ENCODE measurements at regions not wholly inside any gene's neighbourhood (a gene's known extent, or its start where the extent isn't known, plus 50 kb on each side); places are given as distances from the start of the nearest gene placed in this dataset.
"Not testable (repeated sequence)": the region's sequence is repeated elsewhere in the genome, so short reads cannot be mapped to it uniquely, and the experiment has no call there.

DNA sequence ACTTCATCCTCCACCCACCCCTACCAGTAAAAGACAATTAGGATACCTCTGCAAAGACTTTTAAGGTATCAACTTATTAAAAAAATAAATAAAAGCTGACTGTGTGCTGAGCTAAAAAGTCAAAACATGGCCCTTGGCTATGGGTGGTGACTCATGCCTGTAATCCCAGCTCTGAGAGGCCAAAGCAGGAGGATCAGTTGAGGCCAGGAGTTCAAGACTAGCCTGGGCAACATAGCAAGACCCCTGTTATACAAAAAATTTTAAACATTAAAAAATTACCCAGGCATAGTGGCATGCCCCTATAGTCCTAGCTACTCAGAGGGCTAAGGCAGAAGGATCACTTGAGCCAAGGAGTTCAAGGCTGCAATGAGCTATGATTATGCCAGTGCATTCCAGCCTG is 110.8 kb upstream of the FOXN2 start:
- ATAC-seq: no peak
- no peak for TF ChIP-seq BACH2 (CRISPR knock-in tag; IDR thresholded peaks at IDR 0.05; ENCODE audit: borderline replicate concordance)

DNA sequence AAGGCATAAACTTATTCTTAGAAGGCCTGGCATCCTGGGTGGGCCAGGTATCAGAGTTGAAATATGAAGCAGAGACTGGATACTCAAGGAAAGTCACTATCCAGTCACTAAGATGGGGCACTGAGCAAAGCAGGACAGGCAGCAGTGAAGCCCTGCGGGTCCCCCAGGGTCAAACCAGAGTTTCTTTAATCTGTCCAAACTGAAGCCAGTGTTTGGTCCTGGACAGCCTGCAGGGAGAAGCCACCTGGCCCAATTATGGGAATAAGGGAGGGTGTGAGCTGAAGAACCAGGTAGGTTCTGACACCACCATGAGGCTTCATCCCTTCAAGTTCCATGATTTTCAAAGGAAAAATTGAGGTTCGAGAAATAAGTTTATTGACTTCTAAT is 109.7 kb upstream of the FOXN2 start:
- ATAC-seq: no peak
- TF ChIP-seq ESRRG (CRISPR knock-in tag; IDR thresholded peaks at IDR 0.05): no peak
- no peak for TF ChIP-seq ZNF8 (CRISPR knock-in tag; IDR thresholded peaks at IDR 0.05)
- no peak for TF ChIP-seq ZNF565 (CRISPR knock-in tag; conservative IDR thresholded peaks at IDR 0.05; ENCODE audit: low read depth)
- no peak for TF ChIP-seq TOX (CRISPR knock-in tag; IDR thresholded peaks at IDR 0.05; ENCODE audit: borderline replicate concordance)
- TF ChIP-seq, protein P1, sequence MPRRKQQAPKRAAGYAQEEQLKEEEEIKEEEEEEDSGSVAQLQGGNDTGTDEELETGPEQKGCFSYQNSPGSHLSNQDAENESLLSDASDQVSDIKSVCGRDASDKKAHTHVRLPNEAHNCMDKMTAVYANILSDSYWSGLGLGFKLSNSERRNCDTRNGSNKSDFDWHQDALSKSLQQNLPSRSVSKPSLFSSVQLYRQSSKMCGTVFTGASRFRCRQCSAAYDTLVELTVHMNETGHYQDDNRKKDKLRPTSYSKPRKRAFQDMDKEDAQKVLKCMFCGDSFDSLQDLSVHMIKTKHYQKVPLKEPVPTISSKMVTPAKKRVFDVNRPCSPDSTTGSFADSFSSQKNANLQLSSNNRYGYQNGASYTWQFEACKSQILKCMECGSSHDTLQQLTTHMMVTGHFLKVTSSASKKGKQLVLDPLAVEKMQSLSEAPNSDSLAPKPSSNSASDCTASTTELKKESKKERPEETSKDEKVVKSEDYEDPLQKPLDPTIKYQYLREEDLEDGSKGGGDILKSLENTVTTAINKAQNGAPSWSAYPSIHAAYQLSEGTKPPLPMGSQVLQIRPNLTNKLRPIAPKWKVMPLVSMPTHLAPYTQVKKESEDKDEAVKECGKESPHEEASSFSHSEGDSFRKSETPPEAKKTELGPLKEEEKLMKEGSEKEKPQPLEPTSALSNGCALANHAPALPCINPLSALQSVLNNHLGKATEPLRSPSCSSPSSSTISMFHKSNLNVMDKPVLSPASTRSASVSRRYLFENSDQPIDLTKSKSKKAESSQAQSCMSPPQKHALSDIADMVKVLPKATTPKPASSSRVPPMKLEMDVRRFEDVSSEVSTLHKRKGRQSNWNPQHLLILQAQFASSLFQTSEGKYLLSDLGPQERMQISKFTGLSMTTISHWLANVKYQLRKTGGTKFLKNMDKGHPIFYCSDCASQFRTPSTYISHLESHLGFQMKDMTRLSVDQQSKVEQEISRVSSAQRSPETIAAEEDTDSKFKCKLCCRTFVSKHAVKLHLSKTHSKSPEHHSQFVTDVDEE (CRISPR knock-in tag; IDR thresholded peaks at IDR 0.05): no peak
- TF ChIP-seq, protein P2, sequence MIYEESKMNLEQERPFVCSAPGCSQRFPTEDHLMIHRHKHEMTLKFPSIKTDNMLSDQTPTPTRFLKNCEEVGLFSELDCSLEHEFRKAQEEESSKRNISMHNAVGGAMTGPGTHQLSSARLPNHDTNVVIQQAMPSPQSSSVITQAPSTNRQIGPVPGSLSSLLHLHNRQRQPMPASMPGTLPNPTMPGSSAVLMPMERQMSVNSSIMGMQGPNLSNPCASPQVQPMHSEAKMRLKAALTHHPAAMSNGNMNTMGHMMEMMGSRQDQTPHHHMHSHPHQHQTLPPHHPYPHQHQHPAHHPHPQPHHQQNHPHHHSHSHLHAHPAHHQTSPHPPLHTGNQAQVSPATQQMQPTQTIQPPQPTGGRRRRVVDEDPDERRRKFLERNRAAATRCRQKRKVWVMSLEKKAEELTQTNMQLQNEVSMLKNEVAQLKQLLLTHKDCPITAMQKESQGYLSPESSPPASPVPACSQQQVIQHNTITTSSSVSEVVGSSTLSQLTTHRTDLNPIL (CRISPR knock-in tag; IDR thresholded peaks at IDR 0.05; ENCODE audit: low read depth): no peak
- no peak for TF ChIP-seq ZFP30 (CRISPR knock-in tag; IDR thresholded peaks at IDR 0.05)
- TF ChIP-seq TCF4 (CRISPR knock-in tag; IDR thresholded peaks at IDR 0.05; ENCODE audit: borderline replicate concordance): no peak
- no peak for TF ChIP-seq GLIS3 (CRISPR knock-in tag; IDR thresholded peaks at IDR 0.05)
- no peak for TF ChIP-seq ZNF70 (CRISPR knock-in tag; IDR thresholded peaks at IDR 0.05)
- no peak for TF ChIP-seq ISL1 (CRISPR knock-in tag; IDR thresholded peaks at IDR 0.05)

DNA sequence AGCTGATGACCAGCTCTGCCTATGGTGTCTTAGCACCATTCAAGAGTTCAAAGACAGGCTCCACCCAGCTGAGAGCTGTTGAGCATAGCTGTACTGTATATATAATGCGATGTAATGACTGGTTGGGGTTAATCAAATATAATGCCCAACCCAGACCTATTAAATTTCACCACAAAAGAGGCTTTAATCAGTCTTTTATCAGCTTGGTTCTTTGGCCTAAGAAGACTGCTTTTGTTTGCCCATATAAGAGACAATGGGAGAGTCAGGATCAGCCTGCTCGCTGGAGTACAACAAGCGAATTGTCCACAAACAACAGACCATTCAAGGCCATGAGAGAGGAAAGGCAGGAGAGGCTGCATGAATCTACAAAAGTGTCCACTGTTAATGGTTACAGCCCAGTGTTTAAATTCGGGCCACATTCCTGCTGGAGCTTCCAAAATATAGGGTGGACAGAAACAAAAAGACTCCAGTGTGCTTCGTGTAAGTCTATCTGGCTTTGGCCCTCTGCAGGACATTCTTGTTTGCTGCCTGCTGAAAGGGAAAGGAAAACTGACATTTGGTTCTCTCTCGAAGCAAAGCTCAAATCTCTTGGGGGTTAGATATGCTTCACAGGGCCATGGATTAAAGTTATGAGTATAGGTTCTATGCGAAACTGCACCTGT is 109.2 kb upstream of the FOXN2 start:
- TF ChIP-seq ISL1 (CRISPR knock-in tag; IDR thresholded peaks at IDR 0.05): no peak
- TF ChIP-seq, protein P3, sequence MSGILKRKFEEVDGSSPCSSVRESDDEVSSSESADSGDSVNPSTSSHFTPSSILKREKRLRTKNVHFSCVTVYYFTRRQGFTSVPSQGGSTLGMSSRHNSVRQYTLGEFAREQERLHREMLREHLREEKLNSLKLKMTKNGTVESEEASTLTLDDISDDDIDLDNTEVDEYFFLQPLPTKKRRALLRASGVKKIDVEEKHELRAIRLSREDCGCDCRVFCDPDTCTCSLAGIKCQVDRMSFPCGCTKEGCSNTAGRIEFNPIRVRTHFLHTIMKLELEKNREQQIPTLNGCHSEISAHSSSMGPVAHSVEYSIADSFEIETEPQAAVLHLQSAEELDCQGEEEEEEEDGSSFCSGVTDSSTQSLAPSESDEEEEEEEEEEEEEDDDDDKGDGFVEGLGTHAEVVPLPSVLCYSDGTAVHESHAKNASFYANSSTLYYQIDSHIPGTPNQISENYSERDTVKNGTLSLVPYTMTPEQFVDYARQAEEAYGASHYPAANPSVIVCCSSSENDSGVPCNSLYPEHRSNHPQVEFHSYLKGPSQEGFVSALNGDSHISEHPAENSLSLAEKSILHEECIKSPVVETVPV (CRISPR knock-in tag; IDR thresholded peaks at IDR 0.05): no peak
- TF ChIP-seq TOX (CRISPR knock-in tag; IDR thresholded peaks at IDR 0.05; ENCODE audit: borderline replicate concordance): no peak
- TF ChIP-seq PPARA (CRISPR knock-in tag; IDR thresholded peaks at IDR 0.05; ENCODE audit: borderline replicate concordance): no peak
- no peak for ATAC-seq

DNA sequence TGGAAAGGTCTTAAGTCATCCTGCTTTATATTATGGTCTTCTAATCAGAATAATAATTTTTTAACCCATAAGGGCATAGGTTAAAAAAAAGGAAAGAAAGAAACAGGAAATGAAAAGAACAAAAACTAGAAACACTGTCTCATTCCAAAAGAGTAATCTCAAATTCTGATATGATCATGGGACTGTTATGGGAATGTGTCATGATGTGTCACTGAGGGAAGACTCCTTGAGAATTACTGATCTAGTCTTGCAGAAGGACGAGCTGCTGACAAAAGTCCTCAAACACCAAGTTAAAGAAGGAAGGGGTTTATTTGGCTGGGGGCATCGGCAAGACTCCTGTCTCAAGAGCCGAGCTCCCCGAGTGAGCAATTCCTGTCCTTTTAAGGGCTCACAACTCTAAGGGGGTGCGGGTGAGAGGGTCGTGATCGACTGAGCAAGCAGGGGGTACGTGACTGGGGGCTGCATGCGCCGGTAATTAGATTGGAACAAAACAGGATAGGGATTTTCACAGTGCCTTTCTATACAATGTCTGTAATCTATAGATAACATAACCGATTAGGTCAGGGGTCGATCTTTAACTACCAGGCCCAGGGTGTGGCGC is 108.3 kb upstream of the FOXN2 start:
- ATAC-seq: not testable (repeated sequence)

DNA sequence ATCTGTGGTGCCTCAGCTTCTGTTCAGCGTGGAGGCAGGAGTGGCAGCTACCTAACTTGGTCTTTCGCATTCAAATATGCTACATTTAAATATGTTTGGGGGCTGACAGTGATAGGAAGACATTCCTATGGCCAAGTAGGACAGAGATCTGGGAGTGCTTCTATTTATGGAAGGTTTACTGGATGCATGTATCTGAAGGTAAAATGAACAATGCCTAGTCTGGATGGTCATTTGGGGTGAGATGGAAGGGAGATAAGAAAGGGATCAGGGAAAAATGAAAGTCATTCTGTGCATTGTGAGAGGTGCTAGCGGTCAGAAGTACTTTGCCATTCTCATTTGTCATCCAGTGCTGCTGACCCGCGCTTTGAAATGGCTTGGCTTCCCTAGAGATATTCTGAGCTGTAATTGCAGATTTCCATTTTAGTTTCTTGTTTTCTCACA is 107.3 kb upstream of the FOXN2 start:
- ATAC-seq: no peak
- no peak for TF ChIP-seq SNAI2 (CRISPR knock-in tag; IDR thresholded peaks at IDR 0.05)
- TF ChIP-seq, protein P3 (CRISPR knock-in tag; IDR thresholded peaks at IDR 0.05): no peak
- TF ChIP-seq ZC3H10 (CRISPR knock-in tag; IDR thresholded peaks at IDR 0.05): no peak
- TF ChIP-seq, protein P2 (CRISPR knock-in tag; IDR thresholded peaks at IDR 0.05; ENCODE audit: low read depth): no peak
- no peak for TF ChIP-seq ZFP30 (CRISPR knock-in tag; IDR thresholded peaks at IDR 0.05)
- no peak for TF ChIP-seq GLIS3 (CRISPR knock-in tag; IDR thresholded peaks at IDR 0.05)
- TF ChIP-seq, protein P4, sequence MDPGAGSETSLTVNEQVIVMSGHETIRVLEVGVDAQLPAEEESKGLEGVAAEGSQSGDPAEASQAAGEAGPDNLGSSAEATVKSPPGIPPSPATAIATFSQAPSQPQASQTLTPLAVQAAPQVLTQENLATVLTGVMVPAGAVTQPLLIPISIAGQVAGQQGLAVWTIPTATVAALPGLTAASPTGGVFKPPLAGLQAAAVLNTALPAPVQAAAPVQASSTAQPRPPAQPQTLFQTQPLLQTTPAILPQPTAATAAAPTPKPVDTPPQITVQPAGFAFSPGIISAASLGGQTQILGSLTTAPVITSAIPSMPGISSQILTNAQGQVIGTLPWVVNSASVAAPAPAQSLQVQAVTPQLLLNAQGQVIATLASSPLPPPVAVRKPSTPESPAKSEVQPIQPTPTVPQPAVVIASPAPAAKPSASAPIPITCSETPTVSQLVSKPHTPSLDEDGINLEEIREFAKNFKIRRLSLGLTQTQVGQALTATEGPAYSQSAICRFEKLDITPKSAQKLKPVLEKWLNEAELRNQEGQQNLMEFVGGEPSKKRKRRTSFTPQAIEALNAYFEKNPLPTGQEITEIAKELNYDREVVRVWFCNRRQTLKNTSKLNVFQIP (CRISPR knock-in tag; IDR thresholded peaks at IDR 0.05; ENCODE audit: borderline replicate concordance, low read depth): no peak
- no peak for TF ChIP-seq ISL1 (CRISPR knock-in tag; IDR thresholded peaks at IDR 0.05)
- TF ChIP-seq ARNTL (CRISPR knock-in tag; IDR thresholded peaks at IDR 0.05; ENCODE audit: borderline replicate concordance, low read depth): no peak
- TF ChIP-seq ZNF565 (CRISPR knock-in tag; conservative IDR thresholded peaks at IDR 0.05; ENCODE audit: low read depth): no peak
- TF ChIP-seq, protein P5, sequence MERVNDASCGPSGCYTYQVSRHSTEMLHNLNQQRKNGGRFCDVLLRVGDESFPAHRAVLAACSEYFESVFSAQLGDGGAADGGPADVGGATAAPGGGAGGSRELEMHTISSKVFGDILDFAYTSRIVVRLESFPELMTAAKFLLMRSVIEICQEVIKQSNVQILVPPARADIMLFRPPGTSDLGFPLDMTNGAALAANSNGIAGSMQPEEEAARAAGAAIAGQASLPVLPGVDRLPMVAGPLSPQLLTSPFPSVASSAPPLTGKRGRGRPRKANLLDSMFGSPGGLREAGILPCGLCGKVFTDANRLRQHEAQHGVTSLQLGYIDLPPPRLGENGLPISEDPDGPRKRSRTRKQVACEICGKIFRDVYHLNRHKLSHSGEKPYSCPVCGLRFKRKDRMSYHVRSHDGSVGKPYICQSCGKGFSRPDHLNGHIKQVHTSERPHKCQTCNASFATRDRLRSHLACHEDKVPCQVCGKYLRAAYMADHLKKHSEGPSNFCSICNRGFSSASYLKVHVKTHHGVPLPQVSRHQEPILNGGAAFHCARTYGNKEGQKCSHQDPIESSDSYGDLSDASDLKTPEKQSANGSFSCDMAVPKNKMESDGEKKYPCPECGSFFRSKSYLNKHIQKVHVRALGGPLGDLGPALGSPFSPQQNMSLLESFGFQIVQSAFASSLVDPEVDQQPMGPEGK (CRISPR knock-in tag; IDR thresholded peaks at IDR 0.05; ENCODE audit: borderline replicate concordance): no peak
- no peak for TF ChIP-seq BACH2 (CRISPR knock-in tag; IDR thresholded peaks at IDR 0.05; ENCODE audit: borderline replicate concordance)
- TF ChIP-seq RARB (CRISPR knock-in tag; IDR thresholded peaks at IDR 0.05): no peak
